A549 (cell line): ENCODE measurements at regions not wholly inside any gene's neighbourhood (a gene's known extent, or its start where the extent isn't known, plus 50 kb on each side); places are given as distances from the start of the nearest gene placed in this dataset.

Experiments
- ATAC-seq, 2 experiments: fragments of 200-7000 bp in 1 of 2; fragments of >200 bp in 1 of 2; cut with Nextera tagmentation in 1 of 2; cut with Tn5 transposase in 1 of 2; 3 replicates each; pipeline versions ENCODE4 v1.8.0 to v1.9.1; 2018 to 2020; ENCODE audit warnings: mild to moderate bottlenecking in 1 of 2, moderate library complexity in 1 of 2
- CTCF ChIA-PET: fragments of 300-600 bp; sonication (Branson Sonifier 250); formaldehyde crosslinking; extraction: SDS; loops from one replicate; lab custom pipeline; 2021; ENCODE audit warnings: antibody characterized with exemption, inconsistent platforms; lab: Yijun Ruan, JAX
- POLR2A ChIA-PET: fragments of 350-600 bp; formaldehyde crosslinking; extraction: SDS; loops from one replicate; lab custom pipeline; 2021; ENCODE audit warnings: antibody characterized with exemption, inconsistent platforms; lab: Yijun Ruan, JAX
- DNase-seq, 2 experiments: peaks; one replicate each; pipeline versions ENCODE4 v3.0.0 to v3.0.0-alpha.2; 2011 to 2016; ENCODE audit warnings: low read depth in 1 of 2, low spot score in 1 of 2
- FAIRE-seq: peaks from 2 replicates; lab custom pipeline; 2011; peaks lifted over from hg19 to GRCh38; lab: Jason Lieb, UNC
- H3K27ac ChIP-seq, 2 experiments: fragments of >200 bp; sonication (Bioruptor Twin); formaldehyde crosslinking; 3 replicates each; pipeline ENCODE4 v1.5.1; 2016 to 2017
- H3K4me1 ChIP-seq: fragments of >200 bp; sonication (Bioruptor Twin); formaldehyde crosslinking; 3 replicates; pipeline ENCODE4 v1.6.1; 2016
- H3K4me2 ChIP-seq: fragments of >200 bp; sonication (Bioruptor Twin); formaldehyde crosslinking; 3 replicates; pipeline ENCODE4 v1.6.1; 2016
- H3K4me3 ChIP-seq: fragments of >200 bp; sonication (Bioruptor Twin); formaldehyde crosslinking; 3 replicates; pipeline ENCODE4 v1.5.1; 2016
- H3K9me3 ChIP-seq: fragments of >200 bp; sonication (Bioruptor Twin); formaldehyde crosslinking; 3 replicates; pipeline ENCODE4 v1.6.1; 2016
- BHLHE40 ChIP-seq: IDR thresholded peaks from 2 replicates; pipeline ENCODE4 v1.6.1; 2012; ENCODE audit warnings: low read depth, low read length, inconsistent platforms
- CBX2 ChIP-seq: fragments of 200-600 bp; sonication (generic); IDR thresholded peaks from 2 replicates; pipeline ENCODE4 v1.6.1; 2016; ENCODE audit warnings: low read depth, mild to moderate bottlenecking, borderline replicate concordance
- CBX8 ChIP-seq: fragments of 200-600 bp; sonication (generic); IDR thresholded peaks from 2 replicates; pipeline ENCODE4 v1.6.1; 2016
- CEBPB ChIP-seq, 2 experiments: fragments of >200 bp in 1 of 2; sonication (Bioruptor Twin) in 1 of 2; formaldehyde crosslinking in 1 of 2; IDR thresholded peaks; 2 replicates each; pipeline ENCODE4 v1.6.1; 2012 to 2016
- CHD2 ChIP-seq: fragments of 150-350 bp; IDR thresholded peaks from 2 replicates; pipeline ENCODE4 v1.6.1; 2014; ENCODE audit warnings: low read length; ENCODE audit not compliant: partially characterized antibody
- CHD4 ChIP-seq: fragments of 200-600 bp; sonication (generic); IDR thresholded peaks from 2 replicates; pipeline ENCODE4 v1.6.1; 2016; ENCODE audit warnings: antibody characterized with exemption, mild to moderate bottlenecking, borderline replicate concordance
- CTCF ChIP-seq: fragments of >200 bp; sonication (Bioruptor Twin); formaldehyde crosslinking; IDR thresholded peaks from 3 replicates; pipeline ENCODE4 v1.5.1; 2016
- FOSB ChIP-seq: fragments of 250-450 bp; sonication (Bioruptor Pico); IDR thresholded peaks from 2 replicates; pipeline ENCODE4 v1.5.0; 2020; ENCODE audit warnings: mild to moderate bottlenecking, moderate library complexity
- HDAC2 ChIP-seq: fragments of 200-600 bp; sonication (generic); IDR thresholded peaks from 2 replicates; pipeline ENCODE4 v1.6.1; 2016
- HMGXB4 ChIP-seq: fragments of 250-450 bp; sonication (Bioruptor Pico); IDR thresholded peaks from 2 replicates; pipeline ENCODE4 v1.5.0; 2021; ENCODE audit warnings: mild to moderate bottlenecking, moderate library complexity, borderline replicate concordance
- HOXB13 ChIP-seq: fragments of 250-450 bp; sonication (Bioruptor Pico); IDR thresholded peaks from 2 replicates; pipeline ENCODE4 v1.5.0; 2020; ENCODE audit warnings: low read depth, mild to moderate bottlenecking, moderate library complexity
- JUN ChIP-seq, 2 experiments: fragments of >200 bp; sonication (Bioruptor Twin); formaldehyde crosslinking; IDR thresholded peaks; 2 replicates in 1 of 2; 3 replicates in 1 of 2; pipeline ENCODE4 v1.6.1; 2016 to 2017
- JUNB ChIP-seq: fragments of >200 bp; sonication (Bioruptor Twin); formaldehyde crosslinking; IDR thresholded peaks from 2 replicates; pipeline ENCODE4 v1.6.1; 2016
- KDM1A ChIP-seq: fragments of 200-600 bp; sonication (generic); IDR thresholded peaks from 2 replicates; pipeline ENCODE4 v1.6.1; 2016; ENCODE audit warnings: low read depth, mild to moderate bottlenecking
- MAX ChIP-seq: IDR thresholded peaks from 2 replicates; pipeline ENCODE4 v1.6.1; 2012
- MYC ChIP-seq: IDR thresholded peaks from 2 replicates; pipeline ENCODE4 v1.6.1; 2012; ENCODE audit warnings: mild to moderate bottlenecking, inconsistent platforms, low read length, improper control_type of control experiment, borderline replicate concordance
- POLR2A ChIP-seq: IDR thresholded peaks from 2 replicates; pipeline ENCODE4 v1.6.1; 2012; ENCODE audit warnings: mild to moderate bottlenecking, low read length
- RAD21 ChIP-seq, 2 experiments: fragments of >200 bp in 1 of 2; sonication (Bioruptor Twin) in 1 of 2; formaldehyde crosslinking in 1 of 2; IDR thresholded peaks in 1 of 2; conservative IDR thresholded peaks in 1 of 2; 2 replicates in 1 of 2; 3 replicates in 1 of 2; pipeline ENCODE4 v1.6.1; 2012 to 2018; ENCODE audit warnings: inconsistent platforms in 1 of 2
- RARB ChIP-seq: fragments of 250-450 bp; sonication (Bioruptor Pico); IDR thresholded peaks from 2 replicates; pipeline ENCODE4 v1.8.0; 2021; ENCODE audit warnings: mild to moderate bottlenecking, moderate library complexity
- RCOR1 ChIP-seq: fragments of 150-350 bp; IDR thresholded peaks from 2 replicates; pipeline ENCODE4 v1.6.1; 2014; ENCODE audit warnings: antibody characterized with exemption, low read length, low read depth
- REST ChIP-seq: fragments of 200-600 bp; sonication (generic); IDR thresholded peaks from 2 replicates; pipeline ENCODE4 v1.6.1; 2016; ENCODE audit warnings: antibody characterized with exemption, mild to moderate bottlenecking, moderate library complexity
- RFX5 ChIP-seq: fragments of 450-650 bp; IDR thresholded peaks from 2 replicates; pipeline ENCODE4 v1.7.1; 2014; ENCODE audit warnings: antibody characterized with exemption, mild to moderate bottlenecking, moderate library complexity
- RNF2 ChIP-seq: fragments of 200-600 bp; sonication (generic); IDR thresholded peaks from 2 replicates; pipeline ENCODE4 v1.6.1; 2016; ENCODE audit warnings: low read depth, mild to moderate bottlenecking, antibody characterized with exemption, moderate library complexity, borderline replicate concordance
- TFCP2L1 ChIP-seq: fragments of 250-450 bp; sonication (Bioruptor Pico); IDR thresholded peaks from 2 replicates; pipeline ENCODE4 v1.5.0; 2021; ENCODE audit warnings: mild to moderate bottlenecking
- TP53 ChIP-seq: fragments of 250-450 bp; sonication (Bioruptor Pico); IDR thresholded peaks from 2 replicates; pipeline ENCODE4 v1.5.0; 2021; ENCODE audit warnings: mild to moderate bottlenecking, moderate library complexity
- USF2 ChIP-seq: fragments of 450-650 bp; IDR thresholded peaks from 2 replicates; pipeline ENCODE4 v1.6.1; 2014; ENCODE audit warnings: antibody characterized with exemption
- ZC3H11A ChIP-seq: fragments of 450-650 bp; IDR thresholded peaks from 2 replicates; pipeline ENCODE4 v1.6.1; 2014; ENCODE audit warnings: antibody characterized with exemption, mild to moderate bottlenecking
- ZNF302 ChIP-seq: fragments of 250-450 bp; sonication (Bioruptor Pico); IDR thresholded peaks from 2 replicates; pipeline ENCODE4 v1.9.0; 2021; ENCODE audit warnings: inconsistent platforms, mild to moderate bottlenecking, moderate library complexity
- WGBS: methylation state at CpG from one replicate; pipeline ENCODE4 v1.1.6; 2017; ENCODE audit errors: missing lambda C conversion rate; 5-methylcytosine and 5-hydroxymethylcytosine counted together

GRCh38 chr20:55740076-55740475 lies 265.2 kb downstream of the CBLN4 start (continued):
- TF ChIP-seq HDAC2, result no peak
- TF ChIP-seq CHD2, result no peak
- TF ChIP-seq, all 56 proteins: peak for 0

- no peaks in the 10 kb centered on the region for H3K9me3 ChIP-seq
- DNase-seq, result no peak
- no peak overlapping the region for H3K4me2 ChIP-seq
- WGBS, result 12% methylated on average over 4 of the region's 4 CpGs
- no peak for ATAC-seq
- POLR2A ChIA-PET, result no interaction called here
- no peak overlapping the region for H3K4me3 ChIP-seq
- CTCF ChIA-PET, result no interaction called here
- no peaks in the 10 kb centered on the region for H3K4me1 ChIP-seq
- TF ChIP-seq RAD21 (conservative IDR thresholded peaks at IDR 0.05 in 1 of 2, IDR thresholded peaks at IDR 0.05 in 1 of 2), result no peak
- no peak for TF ChIP-seq CEBPB (IDR thresholded peaks at IDR 0.05)
- no peak for TF ChIP-seq BHLHE40
- TF ChIP-seq RFX5, result no peak
- TF ChIP-seq RARB (CRISPR knock-in tag), result no peak
- no peak for TF ChIP-seq CBX8
- no peak for TF ChIP-seq USF2
- no peak for TF ChIP-seq FOSB (CRISPR knock-in tag)
- TF ChIP-seq TP53 (CRISPR knock-in tag), result no peak
- no peak for TF ChIP-seq TFCP2L1 (CRISPR knock-in tag)
- no peak for TF ChIP-seq HOXB13 (CRISPR knock-in tag)
- TF ChIP-seq MYC, result no peak
- no peak for TF ChIP-seq MAX
- no peak overlapping the region for H3K27ac ChIP-seq
- FAIRE-seq, result no peak
Measured at GRCh38 chr20:55730321-55730720, 275.0 kb downstream of the CBLN4 start.

GRCh38 chr20:55714736-55715135 lies 290.6 kb downstream of the CBLN4 start:
- FAIRE-seq (no peak), DNase-seq (no peak)

More at GRCh38 chr20:55714736-55715135, 290.6 kb downstream of the CBLN4 start:
- CTCF ChIA-PET, result no interaction called here
- ATAC-seq, result no peak
- Histone ChIP-seq H3K4me2 (no peak overlapping the region), H3K9me3 (no peaks in the 10 kb centered on the region), H3K4me3 (no peak overlapping the region), H3K4me1 (no peaks in the 10 kb centered on the region), H3K27ac (no peak overlapping the region)
- POLR2A ChIA-PET, result no interaction called here
- 0% methylated on average over 6 of the region's 6 CpGs for WGBS
- TF ChIP-seq CBX8, result no peak
- TF ChIP-seq JUNB, result no peak
- no peak for TF ChIP-seq JUN (IDR thresholded peaks at IDR 0.05)
- TF ChIP-seq KDM1A, result no peak
- no peak for TF ChIP-seq CBX2
- TF ChIP-seq MAX, result no peak
- TF ChIP-seq CEBPB (IDR thresholded peaks at IDR 0.05), result no peak
- TF ChIP-seq RCOR1, result no peak
- TF ChIP-seq TP53 (CRISPR knock-in tag), result no peak
- no peak for TF ChIP-seq POLR2A
- no peak for TF ChIP-seq ZC3H11A
- TF ChIP-seq HDAC2, result no peak
- no peak for TF ChIP-seq RNF2
- TF ChIP-seq BHLHE40, result no peak
- TF ChIP-seq HMGXB4, result no peak
- TF ChIP-seq REST, result no peak
- TF ChIP-seq ZNF302, result no peak
- TF ChIP-seq CTCF, result no peak
- no peak for TF ChIP-seq CHD4
- no peak for TF ChIP-seq RAD21 (conservative IDR thresholded peaks at IDR 0.05 in 1 of 2, IDR thresholded peaks at IDR 0.05 in 1 of 2)
